H9 (cell line): ENCODE measurements at regions not wholly inside any gene's neighbourhood (a gene's known extent, or its start where the extent isn't known, plus 50 kb on each side); places are given as distances from the start of the nearest gene placed in this dataset.

ENCODE experiments used
- DNase-seq: peaks from one replicate; pipeline ENCODE4 v3.0.0-alpha.2; 2017
- H2AFZ ChIP-seq: one replicate; pipeline ENCODE4 v1.6.1; 2013; ENCODE audit warnings: mild to moderate bottlenecking, low read length, control low read depth, moderate library complexity
- H2AK5ac ChIP-seq: 2 replicates; pipeline ENCODE4 v1.6.1; 2013; ENCODE audit warnings: low read length, control low read depth, mixed read lengths; ENCODE audit not compliant: insufficient read length
- H2BK120ac ChIP-seq: one replicate; pipeline ENCODE4 v1.6.1; 2013; ENCODE audit warnings: low read depth, mild to moderate bottlenecking, low read length, control low read depth, inconsistent platforms; ENCODE audit not compliant: poor library complexity, severe bottlenecking
- H2BK12ac ChIP-seq: 2 replicates; pipeline ENCODE4 v1.6.1; 2013; ENCODE audit warnings: low read length, control low read depth, mixed read lengths, low read depth; ENCODE audit not compliant: insufficient read length
- H2BK15ac ChIP-seq: 2 replicates; pipeline ENCODE4 v1.6.1; 2013; ENCODE audit warnings: low read depth, low read length, control low read depth
- H2BK20ac ChIP-seq: one replicate; pipeline ENCODE4 v1.6.1; 2013; ENCODE audit warnings: low read depth, mild to moderate bottlenecking, low read length, control low read depth, inconsistent platforms; ENCODE audit not compliant: poor library complexity, severe bottlenecking
- H2BK5ac ChIP-seq: 2 replicates; pipeline ENCODE4 v1.6.1; 2013; ENCODE audit warnings: low read length, control low read depth, mixed read lengths; ENCODE audit not compliant: insufficient read length
- H3K14ac ChIP-seq: 2 replicates; pipeline ENCODE4 v1.6.1; 2013; ENCODE audit warnings: low read length, control low read depth; ENCODE audit not compliant: insufficient read depth
- H3K18ac ChIP-seq: 2 replicates; pipeline ENCODE4 v1.6.1; 2013; ENCODE audit warnings: low read depth, mild to moderate bottlenecking, mixed read lengths, low read length, control low read depth; ENCODE audit not compliant: insufficient read length
- H3K23ac ChIP-seq: 2 replicates; pipeline ENCODE4 v1.6.1; 2013; ENCODE audit warnings: low read length, control low read depth, mixed read lengths, low read depth; ENCODE audit not compliant: insufficient read length
- H3K23me2 ChIP-seq: 2 replicates; pipeline ENCODE4 v1.6.1; 2013; ENCODE audit warnings: low read depth, mild to moderate bottlenecking, mixed read lengths, low read length, control low read depth; ENCODE audit not compliant: insufficient read length, poor library complexity, severe bottlenecking
- H3K27ac ChIP-seq: 2 replicates; pipeline ENCODE4 v1.5.1; 2013; ENCODE audit warnings: low read length, control low read depth, mixed read lengths, low read depth; ENCODE audit not compliant: insufficient read length
- H3K27me3 ChIP-seq: 2 replicates; pipeline ENCODE4 v1.6.1; 2013; ENCODE audit warnings: low read length, control low read depth, inconsistent platforms; ENCODE audit not compliant: insufficient read depth
- H3K4ac ChIP-seq: 2 replicates; pipeline ENCODE4 v1.6.1; 2013; ENCODE audit warnings: low read depth, mild to moderate bottlenecking, control low read depth, inconsistent platforms, low read length, moderate library complexity
- H3K4me1 ChIP-seq: 2 replicates; pipeline ENCODE4 v1.6.1; 2013; ENCODE audit warnings: low read length, control low read depth, inconsistent platforms; ENCODE audit not compliant: insufficient read depth
- H3K4me2 ChIP-seq: 2 replicates; pipeline ENCODE4 v1.6.1; 2013; ENCODE audit warnings: low read length, control low read depth, mixed read lengths; ENCODE audit not compliant: insufficient read length, insufficient read depth
- H3K56ac ChIP-seq: 2 replicates; pipeline ENCODE4 v1.6.1; 2013; ENCODE audit warnings: low read depth, mild to moderate bottlenecking, mixed read lengths, low read length, control low read depth; ENCODE audit not compliant: insufficient read length
- H3K79me1 ChIP-seq: 2 replicates; pipeline ENCODE4 v1.6.1; 2013; ENCODE audit warnings: low read depth, mild to moderate bottlenecking, moderate library complexity, low read length, control low read depth, inconsistent platforms; ENCODE audit not compliant: insufficient read depth, poor library complexity, severe bottlenecking
- H3K79me2 ChIP-seq: 2 replicates; pipeline ENCODE4 v1.6.1; 2013; ENCODE audit warnings: low read length, control low read depth, inconsistent platforms; ENCODE audit not compliant: insufficient read depth
- H3K9ac ChIP-seq: 2 replicates; pipeline ENCODE4 v1.6.1; 2013; ENCODE audit warnings: low read length, control low read depth, mixed read lengths; ENCODE audit not compliant: insufficient read length; ENCODE audit errors: extremely low read depth
- H3K9me3 ChIP-seq: one replicate; pipeline ENCODE4 v1.6.1; 2013; ENCODE audit warnings: low read depth, low read length, inconsistent platforms; ENCODE audit not compliant: control insufficient read depth
- H3T11ph ChIP-seq: one replicate; pipeline ENCODE4 v1.6.1; 2013; ENCODE audit warnings: mild to moderate bottlenecking, low read length, control low read depth, inconsistent platforms
- H4K20me1 ChIP-seq: one replicate; pipeline ENCODE4 v1.6.1; 2013; ENCODE audit not compliant: control insufficient read depth, insufficient read length, insufficient read depth
- H4K5ac ChIP-seq: 2 replicates; pipeline ENCODE4 v1.6.1; 2013; ENCODE audit warnings: low read depth, mild to moderate bottlenecking, mixed read lengths, low read length, control low read depth; ENCODE audit not compliant: insufficient read length
- H4K8ac ChIP-seq: replicated peaks from 2 replicates; pipeline ENCODE4 v1.6.1; 2013; ENCODE audit warnings: low read length, control low read depth, mixed read lengths, low read depth; ENCODE audit not compliant: insufficient read length
- H4K91ac ChIP-seq: 2 replicates; pipeline ENCODE4 v1.6.1; 2013; ENCODE audit warnings: low read depth, mild to moderate bottlenecking, moderate library complexity, mixed read lengths, low read length, control low read depth; ENCODE audit not compliant: insufficient read length
- H3K27ac Mint-ChIP-seq, 3 experiments: 2 replicates in 2 of 3; 3 replicates in 1 of 3; pipeline ENCODE4 v1.8.0; 2020 to 2021; ENCODE audit warnings: mixed read lengths in 3 of 3, mild to moderate bottlenecking in 1 of 3, moderate library complexity in 1 of 3
- H3K27me3 Mint-ChIP-seq: 2 replicates; pipeline ENCODE4 v1.8.0; 2021; ENCODE audit warnings: low read depth, mild to moderate bottlenecking, moderate library complexity, mixed read lengths
- H3K36me3 Mint-ChIP-seq, 3 experiments: 2 replicates in 2 of 3; 3 replicates in 1 of 3; pipeline ENCODE4 v1.8.0; 2020 to 2021; ENCODE audit warnings: low read depth in 3 of 3, mixed read lengths in 3 of 3; ENCODE audit not compliant: insufficient read depth in 1 of 3
- H3K4me1 Mint-ChIP-seq, 2 experiments: 2 replicates each; pipeline ENCODE4 v1.8.0; 2020; ENCODE audit warnings: mixed read lengths in 2 of 2
- H3K4me3 Mint-ChIP-seq, 2 experiments: 2 replicates in 1 of 2; 3 replicates in 1 of 2; pipeline ENCODE4 v1.8.0; 2020 to 2021; ENCODE audit warnings: mild to moderate bottlenecking in 2 of 2, mixed read lengths in 2 of 2, moderate library complexity in 1 of 2
- H3K9me3 Mint-ChIP-seq, 2 experiments: 2 replicates in 1 of 2; 3 replicates in 1 of 2; pipeline ENCODE4 v1.8.0; 2020; ENCODE audit warnings: mild to moderate bottlenecking in 2 of 2, mixed read lengths in 2 of 2, moderate library complexity in 1 of 2
- CTCF ChIP-seq: fragments of 200-600 bp; sonication (generic); conservative IDR thresholded peaks from 3 replicates; pipeline ENCODE4 v1.8.0; 2021; ENCODE audit warnings: antibody characterized with exemption, mild to moderate bottlenecking
- WGBS: extraction: QIAGEN DNeasy Blood & Tissue Kit; methylation state at CpG from one replicate; pipeline ENCODE4 v1.1.7; 2013; ENCODE audit warnings: missing lambda C conversion rate, low lambda C conversion rate, mixed read lengths; ENCODE audit not compliant: insufficient read length; ENCODE audit errors: extremely low coverage; 5-methylcytosine and 5-hydroxymethylcytosine counted together

- peaks cover 14 to 19% of the 10 kb centered on the region in 2 experiments for H3K4me1 Mint-ChIP-seq
- no peak for DNase-seq
- Histone ChIP-seq H3K27me3 (no peaks in the 10 kb centered on the region), H2BK12ac (no peak overlapping the region), H2BK15ac (no peak overlapping the region), H3K4ac (no peak overlapping the region), H3K27ac (no peak overlapping the region), H2AK5ac (no peak overlapping the region), H2BK20ac (no peak overlapping the region), H2BK120ac (no peak overlapping the region), H3K9ac (no peak overlapping the region), H3K79me2 (no peaks in the 10 kb centered on the region), H3K9me3 (no peaks in the 10 kb centered on the region), H3K4me2 (no peak overlapping the region), H3K23ac (no peak overlapping the region), H2BK5ac (no peak overlapping the region), H3K79me1 (no peaks in the 10 kb centered on the region), H3K18ac (no peak overlapping the region), H3K14ac (no peak overlapping the region), H2AFZ (no peak overlapping the region), H4K8ac (no peak overlapping the region), H3K4me1 (no peaks in the 10 kb centered on the region), H3K23me2 (no peaks in the 10 kb centered on the region), H4K91ac (no peak overlapping the region), H3K56ac (no peak overlapping the region), H4K5ac (no peak overlapping the region), H4K20me1 (no peaks in the 10 kb centered on the region), H3T11ph (no peak overlapping the region)
- no peaks in the 10 kb centered on the region for H3K36me3 Mint-ChIP-seq
- no CpG with 5 or more reads among the region's 1 CpG for WGBS
- no peak overlapping the region for H3K4me3 Mint-ChIP-seq
- no peak for TF ChIP-seq CTCF
- H3K27ac Mint-ChIP-seq: no peak overlapping the region
- H3K27me3 Mint-ChIP-seq: no peaks in the 10 kb centered on the region
- no peaks in the 10 kb centered on the region for H3K9me3 Mint-ChIP-seq
Observed at GRCh38 chr2:195026261-195026660, 630.8 kb upstream of the SLC39A10 start.
